CD14-positive monocyte (primary cell): ENCODE measurements at regions not wholly inside any gene's neighbourhood (a gene's known extent, or its start where the extent isn't known, plus 50 kb on each side); places are given as distances from the start of the nearest gene placed in this dataset.

Source experiments
- DNase-seq, 3 donors: peaks; one replicate each; pipeline ENCODE4 v3.0.0-alpha.2; 2011 to 2022
- H2AFZ ChIP-seq: 2 replicates; pipeline ENCODE4 v1.6.0; 2012; ENCODE audit warnings: mild to moderate bottlenecking, low read depth, low read length, inconsistent platforms; ENCODE audit not compliant: insufficient read depth, poor library complexity, severe bottlenecking
- H3K27ac ChIP-seq, 2 donors: 1 replicate in 1 of 2; 2 replicates in 1 of 2; pipeline ENCODE4 v1.5.1; 2012 to 2013; ENCODE audit warnings: low read length in 2 of 2, control low read depth in 1 of 2, inconsistent platforms in 1 of 2, low read depth in 1 of 2, mild to moderate bottlenecking in 1 of 2
- H3K27me3 ChIP-seq, 2 donors: one replicate each; pipeline versions ENCODE4 v1.6.0 to v1.6.1; 2011 to 2013; ENCODE audit warnings: low read length in 2 of 2; ENCODE audit not compliant: control insufficient read depth in 2 of 2, insufficient read depth in 2 of 2
- H3K36me3 ChIP-seq, 2 donors: replicated peaks in 1 of 2; 1 replicate in 1 of 2; 2 replicates in 1 of 2; pipeline versions ENCODE4 v1.5.1 to v1.6.1; 2012 to 2013; ENCODE audit warnings: low read length in 2 of 2, control low read depth in 1 of 2, inconsistent platforms in 1 of 2, mild to moderate bottlenecking in 1 of 2; ENCODE audit not compliant: insufficient read depth in 2 of 2, control insufficient read depth in 1 of 2
- H3K4me1 ChIP-seq, 2 donors: 1 replicate in 1 of 2; 2 replicates in 1 of 2; pipeline versions ENCODE4 v1.5.1 to v1.6.1; 2012 to 2013; ENCODE audit warnings: low read length in 2 of 2, control low read depth in 1 of 2, inconsistent platforms in 1 of 2, mild to moderate bottlenecking in 1 of 2, moderate library complexity in 1 of 2; ENCODE audit not compliant: insufficient read depth in 2 of 2, control insufficient read depth in 1 of 2
- H3K4me2 ChIP-seq: replicated peaks from 2 replicates; pipeline ENCODE3; 2012; ENCODE audit warnings: low read length, moderate library complexity, mild to moderate bottlenecking; ENCODE audit not compliant: poor library complexity, severe bottlenecking; ENCODE audit errors: extremely low read depth
- H3K4me3 ChIP-seq, 3 experiments: fragments of 200-600 bp in 1 of 3; sonication (generic) in 1 of 3; replicated peaks in 1 of 3; 1 replicate in 2 of 3; 2 replicates in 1 of 3; pipeline ENCODE4 v1.5.1; 2011 to 2013; ENCODE audit warnings: low read length in 3 of 3, mild to moderate bottlenecking in 3 of 3, control low read depth in 2 of 3, low read depth in 2 of 3, inconsistent platforms in 1 of 3, moderate library complexity in 1 of 3
- H3K79me2 ChIP-seq: 2 replicates; pipeline ENCODE4 v1.6.0; 2012; ENCODE audit warnings: mild to moderate bottlenecking, control low read depth, inconsistent platforms, low read length, moderate library complexity; ENCODE audit not compliant: insufficient read depth
- H3K9ac ChIP-seq: 2 replicates; pipeline ENCODE4 v1.6.0; 2017; ENCODE audit warnings: low read length, mild to moderate bottlenecking; ENCODE audit not compliant: insufficient read depth, poor library complexity, severe bottlenecking
- H3K9me3 ChIP-seq, 2 donors: replicated peaks in 1 of 2; 1 replicate in 1 of 2; 2 replicates in 1 of 2; pipeline versions ENCODE4 v1.5.1 to v1.6.1; 2012 to 2013; ENCODE audit warnings: low read length in 2 of 2, control low read depth in 1 of 2; ENCODE audit not compliant: control insufficient read depth in 1 of 2, insufficient read depth in 1 of 2
- H4K20me1 ChIP-seq: 2 replicates; pipeline ENCODE4 v1.6.0; 2012; ENCODE audit warnings: mild to moderate bottlenecking, low read length, control low read depth, moderate library complexity; ENCODE audit not compliant: insufficient read depth
- H3K27ac Mint-ChIP-seq, 7 donors: one replicate each; pipeline ENCODE4 v1.8.0; 2020; ENCODE audit warnings: mild to moderate bottlenecking in 7 of 7, mixed read lengths in 7 of 7, moderate library complexity in 6 of 7, inconsistent platforms in 2 of 7
- H3K27me3 Mint-ChIP-seq, 3 donors: one replicate each; pipeline ENCODE4 v1.8.0; 2021 to 2022; ENCODE audit warnings: low read depth in 3 of 3, mild to moderate bottlenecking in 3 of 3, mixed read lengths in 3 of 3, moderate library complexity in 3 of 3, inconsistent platforms in 1 of 3
- H3K36me3 Mint-ChIP-seq, 2 donors: one replicate each; pipeline ENCODE4 v1.8.0; 2020; ENCODE audit warnings: mixed read lengths in 2 of 2, inconsistent platforms in 1 of 2, mild to moderate bottlenecking in 1 of 2
- H3K4me1 Mint-ChIP-seq: one replicate; pipeline ENCODE4 v1.8.0; 2020; ENCODE audit warnings: mild to moderate bottlenecking, mixed read lengths
- H3K4me3 Mint-ChIP-seq, 2 donors: one replicate each; pipeline ENCODE4 v1.8.0; 2020; ENCODE audit warnings: mild to moderate bottlenecking in 2 of 2, mixed read lengths in 2 of 2, moderate library complexity in 1 of 2
- H3K9me3 Mint-ChIP-seq, 7 donors: one replicate each; pipeline ENCODE4 v1.8.0; 2020 to 2022; ENCODE audit warnings: mixed read lengths in 7 of 7, mild to moderate bottlenecking in 6 of 7, moderate library complexity in 6 of 7, inconsistent platforms in 2 of 7
- WGBS: methylation state at CpG from one replicate; pipeline ENCODE4 v1.1.5; 2013; ENCODE audit warnings: missing lambda C conversion rate; ENCODE audit not compliant: insufficient coverage; 5-methylcytosine and 5-hydroxymethylcytosine counted together
- intact Hi-C, 2 donors: fragments of 100-400 bp; cut with micrococcal nuclease; formaldehyde crosslinking; loops; one replicate each; pipeline versions ENCODE4 v1.15.0 to v1.15.1; 2023
- TF ChIP-seq, protein P1 (sequence below): fragments of 200-600 bp; IDR thresholded peaks from one replicate; pipeline ENCODE4 v1.8.0; 2022; ENCODE audit warnings: antibody characterized with exemption, mild to moderate bottlenecking

GRCh38 chr12:18922851-18923250 lies 184.9 kb downstream of the CAPZA3 start:
- H2AFZ ChIP-seq, result no peak overlapping the region
- 83% methylated on average over 1 of the region's 4 CpGs for WGBS
- no peak overlapping the region for H3K9ac ChIP-seq
- no peak overlapping the region for H3K27ac Mint-ChIP-seq
- peaks cover 0 to 8% (median 2%) of the 10 kb centered on the region in 7 donors for H3K9me3 Mint-ChIP-seq
- intact Hi-C loops, result no loop called here
- no peak overlapping the region for H3K27ac ChIP-seq
- no peaks in the 10 kb centered on the region for H3K27me3 ChIP-seq
- DNase-seq, result no peak
- no peaks in the 10 kb centered on the region for H3K4me1 Mint-ChIP-seq
- H4K20me1 ChIP-seq, result no peaks in the 10 kb centered on the region
- H3K4me3 Mint-ChIP-seq, result no peak overlapping the region
- no peaks in the 10 kb centered on the region for H3K4me1 ChIP-seq
- H3K27me3 Mint-ChIP-seq, result peaks cover 0 to 1% (median 0%) of the 10 kb centered on the region in 3 donors
- no peaks in the 10 kb centered on the region for H3K79me2 ChIP-seq
- H3K4me3 ChIP-seq, result no peak overlapping the region
- no peak overlapping the region for H3K4me2 ChIP-seq
- H3K36me3 Mint-ChIP-seq, result no peaks in the 10 kb centered on the region
- H3K36me3 ChIP-seq, result no peaks in the 10 kb centered on the region
- H3K9me3 ChIP-seq, result peaks cover 3 to 10% of the 10 kb centered on the region in 2 donors
- TF ChIP-seq, protein P1, sequence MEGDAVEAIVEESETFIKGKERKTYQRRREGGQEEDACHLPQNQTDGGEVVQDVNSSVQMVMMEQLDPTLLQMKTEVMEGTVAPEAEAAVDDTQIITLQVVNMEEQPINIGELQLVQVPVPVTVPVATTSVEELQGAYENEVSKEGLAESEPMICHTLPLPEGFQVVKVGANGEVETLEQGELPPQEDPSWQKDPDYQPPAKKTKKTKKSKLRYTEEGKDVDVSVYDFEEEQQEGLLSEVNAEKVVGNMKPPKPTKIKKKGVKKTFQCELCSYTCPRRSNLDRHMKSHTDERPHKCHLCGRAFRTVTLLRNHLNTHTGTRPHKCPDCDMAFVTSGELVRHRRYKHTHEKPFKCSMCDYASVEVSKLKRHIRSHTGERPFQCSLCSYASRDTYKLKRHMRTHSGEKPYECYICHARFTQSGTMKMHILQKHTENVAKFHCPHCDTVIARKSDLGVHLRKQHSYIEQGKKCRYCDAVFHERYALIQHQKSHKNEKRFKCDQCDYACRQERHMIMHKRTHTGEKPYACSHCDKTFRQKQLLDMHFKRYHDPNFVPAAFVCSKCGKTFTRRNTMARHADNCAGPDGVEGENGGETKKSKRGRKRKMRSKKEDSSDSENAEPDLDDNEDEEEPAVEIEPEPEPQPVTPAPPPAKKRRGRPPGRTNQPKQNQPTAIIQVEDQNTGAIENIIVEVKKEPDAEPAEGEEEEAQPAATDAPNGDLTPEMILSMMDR, result no peak

DNA sequence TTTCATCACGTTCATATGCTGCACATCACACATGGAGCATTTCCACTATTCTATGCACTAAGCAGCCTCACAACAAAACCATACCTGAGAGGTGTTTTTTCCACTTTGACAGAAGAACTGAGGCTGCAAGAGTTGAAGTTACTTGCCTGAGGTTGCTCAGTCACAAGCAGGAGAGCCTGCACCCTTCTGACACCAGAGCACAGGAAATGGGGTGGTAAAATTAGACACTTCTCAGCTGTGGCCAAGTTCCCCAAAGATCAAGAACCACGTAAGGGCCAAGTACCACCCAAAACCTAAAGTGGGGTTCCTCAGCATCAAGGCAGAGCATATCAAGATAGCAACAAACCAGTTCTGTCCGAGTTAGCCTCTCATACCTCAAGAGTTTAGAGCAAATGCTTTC lies 185.8 kb downstream of the CAPZA3 start:
- intact Hi-C loops, result no loop called here
- Mint-ChIP-seq H3K27ac (no peak overlapping the region), H3K36me3 (no peaks in the 10 kb centered on the region), H3K4me1 (no peaks in the 10 kb centered on the region), H3K4me3 (no peak overlapping the region), H3K27me3 (peaks cover 0 to 1% (median 0%) of the 10 kb centered on the region in 3 donors), H3K9me3 (peaks cover 0 to 8% (median 2%) of the 10 kb centered on the region in 7 donors)
- no peaks in the 10 kb centered on the region for H3K79me2 ChIP-seq
- no peaks in the 10 kb centered on the region for H3K36me3 ChIP-seq
- H3K9ac ChIP-seq, result no peak overlapping the region
- H3K4me1 ChIP-seq, result no peaks in the 10 kb centered on the region
- H3K27ac ChIP-seq, result no peak overlapping the region
- no peak overlapping the region for H2AFZ ChIP-seq
- TF ChIP-seq, protein P1, result no peak
- DNase-seq, result no peak
- no peak overlapping the region for H3K4me2 ChIP-seq
- H4K20me1 ChIP-seq, result no peaks in the 10 kb centered on the region
- peaks cover 3 to 15% of the 10 kb centered on the region in 2 donors for H3K9me3 ChIP-seq
- no peak overlapping the region for H3K4me3 ChIP-seq
- WGBS, result no CpG with 5 or more reads among the region's 3 CpGs
- H3K27me3 ChIP-seq, result no peaks in the 10 kb centered on the region
